ENCODE measurements at regions not wholly inside any gene's neighbourhood (a gene's known extent, or its start where the extent isn't known, plus 50 kb on each side); places are given as distances from the start of the nearest gene placed in this dataset.
A peak's percentile ranks its signal among the peaks of the same experiment; 100 is the strongest.

DNA sequence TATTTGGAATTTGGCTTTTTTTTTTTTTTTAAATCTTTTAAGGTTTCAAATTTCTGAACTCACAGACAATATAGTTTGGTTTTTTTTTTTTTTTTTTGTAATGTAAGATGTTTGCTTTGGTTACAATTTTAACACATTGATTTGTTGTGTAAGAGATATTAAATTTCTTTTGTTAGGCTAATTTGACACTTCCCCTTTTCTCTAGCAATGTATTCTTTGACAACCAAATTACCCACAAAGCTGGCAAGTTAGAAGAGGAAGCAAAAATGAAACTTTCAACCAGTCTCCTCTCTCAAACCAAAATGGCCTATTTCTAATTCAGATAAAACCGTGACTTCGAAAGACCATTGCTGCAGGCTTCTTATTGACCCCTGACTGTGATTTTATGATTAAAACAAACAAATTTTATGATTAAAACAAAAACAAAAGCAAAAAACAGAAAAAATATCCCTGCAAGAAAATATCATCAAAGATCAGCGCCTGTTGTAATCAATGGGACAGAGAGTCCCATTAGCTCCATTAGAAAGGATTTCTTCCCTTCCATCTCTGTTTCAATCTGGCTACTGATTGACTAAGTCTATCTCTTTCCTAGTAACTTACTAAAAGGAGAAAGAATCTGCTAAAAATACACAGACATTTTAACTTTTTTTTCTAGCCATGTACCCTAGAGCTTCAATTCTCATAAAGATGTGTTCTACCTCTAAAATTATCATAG is 489.2 kb downstream of the MDFIC start:
- Histone ChIP-seq H3K27me3 (no peaks in the 10 kb centered on the region), H3K4me3 (no peak overlapping the region), H3K27ac (no peak overlapping the region), H3K9me3 (no peaks in the 10 kb centered on the region), H3K36me3 (no peaks in the 10 kb centered on the region), H3K4me1 (no peaks in the 10 kb centered on the region)
- DNase-seq (no peak), ATAC-seq (peak in 1 of 4 donors; percentile 42)
- intact Hi-C loops (cut with DNase I) = no loop called here
- TF ChIP-seq POLR2A (IDR thresholded peaks at IDR 0.05) = no peak
- TF ChIP-seq, protein P1, sequence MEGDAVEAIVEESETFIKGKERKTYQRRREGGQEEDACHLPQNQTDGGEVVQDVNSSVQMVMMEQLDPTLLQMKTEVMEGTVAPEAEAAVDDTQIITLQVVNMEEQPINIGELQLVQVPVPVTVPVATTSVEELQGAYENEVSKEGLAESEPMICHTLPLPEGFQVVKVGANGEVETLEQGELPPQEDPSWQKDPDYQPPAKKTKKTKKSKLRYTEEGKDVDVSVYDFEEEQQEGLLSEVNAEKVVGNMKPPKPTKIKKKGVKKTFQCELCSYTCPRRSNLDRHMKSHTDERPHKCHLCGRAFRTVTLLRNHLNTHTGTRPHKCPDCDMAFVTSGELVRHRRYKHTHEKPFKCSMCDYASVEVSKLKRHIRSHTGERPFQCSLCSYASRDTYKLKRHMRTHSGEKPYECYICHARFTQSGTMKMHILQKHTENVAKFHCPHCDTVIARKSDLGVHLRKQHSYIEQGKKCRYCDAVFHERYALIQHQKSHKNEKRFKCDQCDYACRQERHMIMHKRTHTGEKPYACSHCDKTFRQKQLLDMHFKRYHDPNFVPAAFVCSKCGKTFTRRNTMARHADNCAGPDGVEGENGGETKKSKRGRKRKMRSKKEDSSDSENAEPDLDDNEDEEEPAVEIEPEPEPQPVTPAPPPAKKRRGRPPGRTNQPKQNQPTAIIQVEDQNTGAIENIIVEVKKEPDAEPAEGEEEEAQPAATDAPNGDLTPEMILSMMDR (IDR thresholded peaks at IDR 0.05) = no peak
- WGBS (ENCODE audit: insufficient coverage, low coverage, low lambda C conversion rate, missing lambda C conversion rate) = 67% methylated on average over 3 of the region's 3 CpGs

DNA sequence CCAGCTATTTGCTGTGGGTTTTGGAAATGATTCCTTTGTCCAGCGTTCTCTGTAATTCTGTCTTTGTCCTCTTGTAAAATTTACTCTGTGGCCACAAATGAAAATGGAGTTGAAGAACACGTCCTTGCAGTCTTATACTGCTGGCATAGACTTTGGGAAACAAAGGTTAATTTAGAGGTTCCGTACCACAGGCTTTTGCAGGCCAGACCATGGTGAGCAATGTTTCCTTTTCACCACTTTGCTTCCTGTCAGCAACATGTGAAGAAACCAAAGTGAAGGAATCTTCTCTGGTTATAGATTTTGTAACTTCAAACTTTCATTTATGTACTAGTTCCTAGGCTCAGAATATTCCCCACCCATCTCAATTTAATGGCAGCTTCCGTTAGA is 488.5 kb downstream of the MDFIC start:
- peak in 1 of 4 donors; percentile 17 for ATAC-seq
- intact Hi-C loops (cut with DNase I) = no loop called here
- Histone ChIP-seq H3K4me1 (no peaks in the 10 kb centered on the region), H3K27ac (no peak overlapping the region), H3K4me3 (no peak overlapping the region), H3K36me3 (no peaks in the 10 kb centered on the region), H3K9me3 (no peaks in the 10 kb centered on the region), H3K27me3 (no peaks in the 10 kb centered on the region)
- DNase-seq = no peak
- 59% methylated on average over 4 of the region's 4 CpGs for WGBS (ENCODE audit: insufficient coverage, low coverage, low lambda C conversion rate, missing lambda C conversion rate)
- TF ChIP-seq, protein P1 (IDR thresholded peaks at IDR 0.05) = no peak
- TF ChIP-seq POLR2A (IDR thresholded peaks at IDR 0.05) = no peak

DNA sequence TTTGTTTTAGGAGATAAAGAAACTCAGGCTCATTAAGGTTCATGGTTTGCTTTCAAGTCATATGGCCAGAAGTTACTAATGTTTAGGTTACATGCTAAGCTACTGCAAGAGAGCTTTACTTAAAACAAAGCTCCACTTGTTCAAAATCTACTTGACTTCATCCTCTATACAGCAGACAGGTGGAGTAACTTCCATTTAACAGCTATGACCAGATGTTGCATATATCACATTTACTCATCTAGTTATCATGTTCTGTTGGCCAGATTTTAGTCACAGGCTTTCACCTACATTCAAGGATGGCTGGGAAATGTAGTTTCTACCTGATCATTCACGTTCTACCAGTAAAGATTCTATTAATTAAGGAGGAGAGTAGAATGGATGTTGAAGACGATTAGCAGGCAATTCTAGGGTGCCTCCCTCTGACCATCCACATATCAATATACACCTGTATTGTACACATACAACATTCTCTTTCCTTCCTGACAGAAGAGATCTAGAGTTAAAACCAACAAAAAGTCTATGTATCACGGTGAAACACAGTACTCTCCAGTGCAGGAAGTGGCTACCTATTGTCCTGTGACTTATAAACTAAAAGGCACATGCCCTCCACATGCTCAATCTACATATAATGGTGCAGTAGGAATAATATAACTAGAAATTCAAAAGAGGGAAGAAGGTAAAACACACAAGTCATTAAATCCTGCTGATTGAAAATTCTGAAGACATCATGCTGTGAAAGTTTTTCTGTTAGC is 488.0 kb downstream of the MDFIC start:
- 36% methylated on average over 3 of the region's 3 CpGs for WGBS (ENCODE audit: insufficient coverage, low coverage, low lambda C conversion rate, missing lambda C conversion rate)
- intact Hi-C loops (cut with DNase I) = no loop called here
- no peaks in the 10 kb centered on the region for H3K27me3 ChIP-seq
- no peaks in the 10 kb centered on the region for H3K4me1 ChIP-seq
- TF ChIP-seq, protein P1 (IDR thresholded peaks at IDR 0.05) = no peak
- TF ChIP-seq POLR2A (IDR thresholded peaks at IDR 0.05) = no peak
- no peak for ATAC-seq
- no peak overlapping the region for H3K27ac ChIP-seq
- H3K36me3 ChIP-seq = no peaks in the 10 kb centered on the region
- H3K9me3 ChIP-seq = no peaks in the 10 kb centered on the region
- DNase-seq = no peak
- no peak overlapping the region for H3K4me3 ChIP-seq

DNA sequence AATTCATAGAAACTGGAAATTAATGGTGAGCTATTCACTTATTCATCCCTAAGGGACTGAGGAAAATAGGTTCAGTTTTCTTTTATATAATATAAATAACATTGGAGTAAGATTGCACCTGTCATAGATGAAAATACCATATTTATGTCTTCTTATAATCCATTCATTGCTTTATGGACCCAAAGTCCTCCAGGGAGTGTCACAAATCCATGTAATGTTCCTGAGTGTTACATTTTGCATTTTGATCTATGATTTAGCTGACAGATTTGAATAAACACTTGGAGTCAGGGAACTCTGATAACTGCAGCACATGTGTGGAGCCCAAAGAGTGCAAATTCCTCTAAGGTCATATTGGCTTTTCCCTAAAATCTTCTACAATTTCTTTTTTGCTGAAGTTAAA is 484.3 kb downstream of the MDFIC start:
- no peaks in the 10 kb centered on the region for H3K9me3 ChIP-seq
- H3K4me1 ChIP-seq = no peaks in the 10 kb centered on the region
- DNase-seq (no peak), ATAC-seq (no peak)
- H3K27ac ChIP-seq = no peak overlapping the region
- H3K27me3 ChIP-seq = no peaks in the 10 kb centered on the region
- H3K4me3 ChIP-seq = no peak overlapping the region
- no peak for TF ChIP-seq POLR2A (IDR thresholded peaks at IDR 0.05)
- TF ChIP-seq, protein P1 (IDR thresholded peaks at IDR 0.05) = no peak
- no peaks in the 10 kb centered on the region for H3K36me3 ChIP-seq
- intact Hi-C loops (cut with DNase I) = no loop called here

Measured in right lobe of liver (tissue), 6 donors.